GM21381 (cell line): ENCODE measurements at regions not wholly inside any gene's neighbourhood (a gene's known extent, or its start where the extent isn't known, plus 50 kb on each side); places are given as distances from the start of the nearest gene placed in this dataset.
"Not testable (repeated sequence)": the region's sequence is repeated elsewhere in the genome, so short reads cannot be mapped to it uniquely, and the experiment has no call there.

Source experiments
- ATAC-seq: cut with Tn5 transposase; IDR thresholded peaks from one replicate; pipeline ENCODE4 v1.9.1; 2021; ENCODE audit warnings: mild to moderate bottlenecking, moderate library complexity; ENCODE audit not compliant: unreplicated experiment

GRCh38 chr7:150189963-150190362, 133.2 kb upstream of the LRRC61 start:
- ATAC-seq: peak; percentile 93

- ATAC-seq: not testable (repeated sequence)
Measured at GRCh38 chr7:150192541-150192940, 130.6 kb upstream of the LRRC61 start.

- ATAC-seq: not testable (repeated sequence)
Measured at GRCh38 chr7:150193866-150194265, 129.3 kb upstream of the LRRC61 start.
